NCI-H345 (cell line): ENCODE measurements at regions not wholly inside any gene's neighbourhood (a gene's known extent, or its start where the extent isn't known, plus 50 kb on each side); places are given as distances from the start of the nearest gene placed in this dataset.

Source experiments
- DNase-seq: peaks from one replicate; lab custom pipeline; 2025; lab: John Stamatoyannopoulos, UW

DNA sequence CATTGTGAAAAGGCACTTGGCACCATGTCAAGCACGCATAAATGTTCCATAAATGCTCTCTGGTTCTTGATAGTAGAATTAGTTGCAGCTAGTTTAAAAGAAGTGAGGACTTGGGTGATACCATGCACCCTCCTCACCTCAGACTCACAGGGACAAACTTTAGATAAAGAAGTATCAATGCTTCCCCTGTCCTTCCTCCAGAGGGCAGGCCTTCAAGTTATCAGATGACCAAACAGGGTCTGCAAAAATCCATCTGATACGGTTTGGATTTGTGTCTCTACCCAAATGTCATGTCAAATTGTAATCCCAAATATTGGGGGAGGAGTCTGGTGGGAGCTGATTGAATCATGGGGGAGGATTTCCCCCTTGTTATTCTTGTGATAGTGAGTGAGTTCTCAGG is 54.1 kb downstream of the C1QL2 start:
- DNase-seq: no peak

DNA sequence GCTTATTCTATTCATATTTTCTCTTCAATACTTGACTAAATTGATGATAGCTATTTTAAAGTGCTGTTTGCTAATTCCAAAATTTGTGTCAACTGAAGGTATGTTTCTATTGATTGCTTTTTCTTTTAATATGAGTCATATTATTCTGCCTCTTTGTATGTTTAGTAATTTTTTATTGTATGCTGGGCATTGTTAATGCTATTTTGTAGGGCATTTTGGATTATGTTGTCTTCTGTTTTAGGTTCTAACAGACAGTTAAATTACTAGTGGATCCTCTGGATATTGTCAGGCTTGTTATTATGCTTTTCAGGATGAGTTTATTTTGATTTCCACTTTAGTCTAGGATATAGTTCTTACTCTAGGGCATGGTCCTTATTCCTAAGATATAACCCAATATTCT is 55.6 kb downstream of the C1QL2 start:
- DNase-seq: no peak

DNA sequence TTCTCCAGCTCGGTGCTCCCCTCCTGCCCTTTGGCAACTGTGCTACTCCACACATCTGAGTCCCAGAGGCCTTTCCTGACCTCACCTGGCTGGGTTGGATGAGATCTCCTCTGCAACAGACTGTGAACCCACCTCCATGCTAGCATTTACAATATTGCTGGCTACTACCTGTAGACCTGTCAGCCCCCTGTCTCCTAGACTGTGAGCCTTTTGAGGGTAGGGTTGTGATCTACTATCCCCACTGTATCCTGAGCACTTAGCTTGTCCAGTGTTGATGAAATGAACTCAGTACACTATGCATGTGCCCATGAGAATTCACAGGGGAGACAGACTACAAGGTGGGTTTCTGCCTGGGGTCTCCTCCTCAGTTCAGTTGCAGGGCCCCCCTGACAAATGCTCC is 70.1 kb downstream of the C1QL2 start:
- DNase-seq: no peak

DNA sequence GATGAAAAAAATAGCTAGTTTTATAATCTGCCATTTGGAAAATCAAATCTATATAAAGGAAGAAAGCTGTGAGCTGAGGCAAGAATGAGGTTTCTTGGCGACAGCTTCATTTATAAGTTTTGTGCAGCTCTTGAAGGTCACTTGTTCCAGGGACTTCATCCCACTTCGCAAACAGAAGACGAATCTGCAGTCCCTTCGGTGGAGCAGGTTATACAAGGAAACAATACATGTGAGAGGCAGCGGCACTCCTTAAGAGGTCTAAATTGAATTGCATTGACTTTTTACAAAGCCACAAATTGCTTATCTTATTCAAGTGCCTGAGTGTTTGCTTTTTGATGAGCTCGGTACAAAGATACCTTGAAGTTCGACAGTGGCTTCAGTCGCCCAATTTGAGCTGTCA is 72.2 kb downstream of the C1QL2 start:
- no peak for DNase-seq

DNA sequence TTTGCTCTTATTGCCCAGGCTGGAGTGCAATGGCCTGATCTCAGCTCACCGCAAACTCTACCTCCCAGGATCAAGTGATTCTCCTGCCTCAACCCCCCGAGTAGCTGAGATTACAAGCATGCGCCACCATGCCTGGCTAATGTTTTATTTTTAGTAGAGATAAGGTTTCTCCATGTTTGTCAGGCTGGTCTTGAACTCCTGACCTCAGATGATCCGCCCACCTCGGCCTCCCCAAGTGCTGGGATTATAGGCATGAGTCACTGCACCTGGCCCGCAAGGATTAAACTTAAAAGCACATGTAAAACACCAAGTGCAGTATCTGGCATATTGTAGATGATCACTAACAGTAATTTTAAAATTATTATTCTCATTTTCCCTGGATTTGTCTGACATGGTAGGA is 72.9 kb downstream of the C1QL2 start:
- DNase-seq: no peak

DNA sequence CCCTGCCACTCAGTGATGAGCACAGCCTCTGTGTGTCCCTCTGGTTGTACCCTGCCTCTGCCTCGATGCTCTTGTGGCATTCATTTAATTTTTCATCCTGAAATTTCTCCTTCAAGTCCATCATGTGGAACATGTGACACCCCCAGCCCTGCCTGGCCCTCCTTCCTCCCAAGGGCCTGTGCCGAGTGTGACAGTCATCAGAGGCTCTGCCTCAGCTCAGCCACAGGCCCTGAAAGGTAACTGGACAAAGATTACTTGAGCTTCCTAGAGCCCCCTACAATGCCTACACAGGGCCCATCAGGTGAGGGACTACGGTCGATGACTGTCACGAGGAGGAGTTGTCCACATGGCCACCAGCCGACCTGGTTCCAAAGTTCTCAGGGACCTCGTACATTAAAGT is 75.1 kb downstream of the C1QL2 start:
- no peak for DNase-seq

DNA sequence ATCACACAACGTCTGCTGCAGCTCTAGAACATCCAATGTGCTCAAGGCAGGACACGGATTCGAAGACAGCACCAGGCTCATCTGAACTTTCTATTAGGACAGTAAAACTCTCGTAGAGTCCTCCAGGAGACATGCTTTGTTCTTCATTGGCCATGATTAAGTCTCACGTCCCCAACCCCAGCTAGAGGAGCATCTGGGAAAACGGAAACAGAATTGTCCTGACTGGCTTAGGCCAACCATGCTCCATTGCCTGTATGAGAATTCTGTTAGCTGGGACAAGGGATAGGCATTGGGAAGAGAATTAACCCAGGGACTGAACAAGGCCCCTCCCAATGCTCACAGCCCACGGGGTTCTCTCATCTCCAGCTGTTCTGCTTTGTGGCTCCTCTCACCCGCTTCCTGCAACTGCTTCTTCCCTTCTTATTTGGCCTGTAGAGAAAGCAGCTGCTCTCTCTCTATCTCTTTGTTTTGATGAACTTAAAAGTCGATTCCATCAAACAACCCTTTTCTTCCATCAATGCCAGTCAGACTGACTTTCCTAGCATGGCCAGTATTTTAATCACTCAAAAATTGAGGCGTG is 75.6 kb downstream of the C1QL2 start:
- DNase-seq: no peak

DNA sequence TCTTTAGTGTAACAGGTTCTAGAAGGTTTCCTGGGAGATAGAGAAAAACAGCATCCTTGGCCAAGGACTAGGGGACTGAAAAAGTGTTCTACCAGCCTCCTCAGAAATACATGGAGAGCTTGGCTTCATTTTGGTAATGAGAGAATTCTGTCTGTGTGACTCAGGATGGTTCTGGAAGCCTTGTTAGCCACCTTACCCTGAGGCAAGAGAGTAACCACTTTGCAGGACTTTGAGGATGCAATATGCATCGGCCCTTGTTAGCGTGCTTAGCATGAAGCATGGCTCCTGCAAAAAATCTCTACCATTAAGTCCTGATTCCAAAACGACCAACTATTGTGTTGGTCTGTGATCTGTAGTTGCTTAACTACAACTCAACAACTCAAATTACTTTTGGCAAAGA is 79.8 kb downstream of the C1QL2 start:
- DNase-seq: no peak

DNA sequence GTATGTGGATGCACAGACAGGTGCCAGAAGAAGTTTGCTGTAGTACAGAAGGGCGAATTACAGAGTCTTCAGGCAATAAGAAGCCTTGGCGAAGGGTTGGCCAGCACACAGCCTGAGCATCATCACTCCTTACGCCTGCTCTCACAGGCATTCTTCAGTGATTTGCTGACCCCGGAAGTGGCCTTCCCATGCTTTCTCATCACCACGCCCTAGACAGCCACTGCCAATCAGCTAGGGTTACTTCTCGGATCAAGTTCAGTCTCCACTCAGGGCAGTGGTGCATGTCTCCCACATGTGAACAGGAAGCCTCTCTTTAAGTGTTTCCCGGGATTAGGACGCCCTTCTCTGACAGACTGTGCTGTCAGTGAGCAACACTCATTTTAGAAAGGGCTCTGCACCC is 81.8 kb downstream of the C1QL2 start:
- DNase-seq: no peak

DNA sequence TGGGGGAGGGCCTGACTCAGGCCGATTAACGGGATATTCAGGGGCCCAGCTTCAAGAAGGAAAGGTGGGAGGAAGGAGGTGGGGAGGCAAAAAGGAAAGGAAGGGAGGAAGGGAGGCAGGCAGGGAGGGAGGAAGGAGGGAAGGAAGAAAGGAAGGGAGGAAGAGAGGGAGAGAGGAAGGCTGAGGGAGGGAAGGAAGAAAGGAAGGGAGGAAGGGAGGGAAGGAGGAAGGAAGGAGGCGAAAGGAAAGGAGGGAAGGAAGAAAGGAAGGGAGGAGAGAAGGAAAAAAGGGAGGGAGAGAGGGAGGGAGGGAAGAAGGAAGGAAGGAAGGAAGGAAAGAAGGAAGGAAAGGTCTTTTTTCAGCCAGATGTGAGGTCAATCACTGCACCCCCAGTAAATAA is 85.3 kb downstream of the C1QL2 start:
- no peak for DNase-seq

DNA sequence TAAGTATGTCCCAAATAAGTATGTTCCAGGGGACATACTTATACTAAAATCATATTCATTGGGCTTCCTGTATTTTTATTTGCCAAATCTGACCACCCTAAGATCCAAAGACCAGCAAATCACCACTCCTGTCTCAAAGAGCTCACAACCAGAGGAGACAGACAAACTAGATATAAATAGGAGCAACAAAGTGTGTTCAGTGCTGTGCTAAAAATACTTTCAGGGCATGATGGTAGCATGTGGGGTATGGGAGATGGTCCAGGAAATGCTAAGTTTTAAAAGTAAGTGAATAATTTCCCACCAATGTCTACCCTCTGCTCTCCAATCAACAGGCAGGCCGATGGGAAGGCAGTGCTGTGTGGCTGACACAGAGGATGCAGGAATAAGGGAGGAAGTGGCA is 87.1 kb downstream of the C1QL2 start:
- no peak for DNase-seq

DNA sequence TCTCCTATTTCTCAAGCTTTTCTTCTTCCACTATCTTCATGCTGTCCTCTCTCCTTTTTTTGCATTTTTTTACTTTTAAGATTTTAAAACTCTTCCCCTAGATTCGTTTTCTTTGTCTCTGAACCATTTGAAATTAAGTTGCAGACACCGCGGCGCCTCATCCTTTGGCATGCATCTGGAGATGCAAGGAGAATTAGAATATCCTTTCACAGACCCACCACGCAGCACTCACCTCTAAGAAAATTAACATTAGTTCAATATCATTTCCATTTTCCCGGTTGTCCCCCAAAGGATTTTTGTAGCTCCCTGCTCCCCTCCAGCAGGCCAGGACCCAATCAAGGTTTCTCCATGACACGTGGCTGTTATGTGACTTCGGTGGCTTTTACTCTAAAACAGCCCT is 88.8 kb downstream of the C1QL2 start:
- DNase-seq: no peak

DNA sequence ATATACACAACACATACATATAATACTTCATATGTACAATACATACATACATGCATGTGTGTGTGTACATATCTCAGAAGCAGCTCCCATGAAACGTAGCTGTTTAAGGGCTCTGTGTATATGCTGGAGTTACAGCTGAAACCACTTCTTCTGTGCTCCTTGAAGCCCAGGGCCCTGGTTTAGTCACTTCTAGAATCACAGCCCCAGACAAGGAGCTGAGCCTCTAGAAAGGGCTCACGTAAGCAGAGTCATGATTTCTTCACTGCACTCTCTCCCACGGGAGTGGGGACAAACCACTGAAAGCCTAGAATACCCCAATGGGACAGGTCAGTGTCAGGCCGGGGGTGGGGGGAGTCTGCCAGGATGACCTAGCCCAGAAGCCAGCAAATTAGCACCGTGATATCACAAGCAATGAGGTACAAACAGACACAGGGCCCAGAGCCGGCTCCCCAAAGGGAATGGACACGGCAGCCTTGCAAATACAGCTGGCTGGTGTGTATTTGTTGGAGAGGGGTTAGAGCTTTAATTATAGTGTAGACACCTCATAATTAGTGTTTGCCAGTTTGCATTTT is 90.3 kb downstream of the C1QL2 start:
- DNase-seq: no peak

DNA sequence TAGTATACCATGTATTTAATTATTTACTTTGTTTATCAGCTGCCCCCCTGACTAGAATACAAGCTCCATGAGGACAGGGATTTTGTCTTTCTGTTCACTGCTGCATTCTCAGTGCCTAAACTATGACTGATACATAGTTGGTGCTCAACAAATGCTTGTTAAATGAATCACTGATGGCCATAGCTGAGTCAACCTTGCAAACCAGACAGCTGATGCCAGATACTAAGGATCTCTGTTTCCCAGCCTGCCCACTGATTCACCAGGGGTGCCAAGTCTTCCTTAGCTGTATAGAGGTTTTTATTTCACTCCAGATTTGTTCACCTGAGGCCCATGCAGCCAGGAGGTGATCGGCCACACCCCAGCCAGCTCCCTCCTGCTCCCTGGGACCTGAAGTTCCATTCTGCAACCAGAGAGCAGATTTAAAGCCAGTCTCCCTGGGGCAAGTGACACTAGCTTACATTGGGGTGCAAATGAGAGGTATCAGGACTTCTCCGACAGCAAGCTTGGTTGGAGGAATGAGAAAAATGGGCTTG is 92.2 kb downstream of the C1QL2 start:
- DNase-seq: no peak

DNA sequence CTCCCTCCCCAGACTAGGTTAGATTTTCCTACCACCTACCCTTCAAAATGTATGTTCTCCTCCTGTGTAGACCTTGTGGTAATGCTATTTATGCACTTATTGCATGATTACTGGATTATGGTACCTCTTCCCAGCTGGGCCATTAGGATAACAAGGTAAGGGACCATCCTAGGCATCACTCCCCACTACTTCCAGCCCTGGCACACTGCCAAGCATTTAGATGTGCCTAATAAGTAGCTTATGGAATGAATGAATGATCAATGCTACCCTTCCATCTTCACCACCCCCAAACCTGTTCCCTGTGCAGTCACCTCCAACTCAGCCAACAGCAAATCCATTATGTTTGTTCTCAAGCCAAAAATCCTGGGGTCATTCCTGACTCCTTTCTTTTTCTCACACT is 93.4 kb downstream of the C1QL2 start:
- no peak for DNase-seq

DNA sequence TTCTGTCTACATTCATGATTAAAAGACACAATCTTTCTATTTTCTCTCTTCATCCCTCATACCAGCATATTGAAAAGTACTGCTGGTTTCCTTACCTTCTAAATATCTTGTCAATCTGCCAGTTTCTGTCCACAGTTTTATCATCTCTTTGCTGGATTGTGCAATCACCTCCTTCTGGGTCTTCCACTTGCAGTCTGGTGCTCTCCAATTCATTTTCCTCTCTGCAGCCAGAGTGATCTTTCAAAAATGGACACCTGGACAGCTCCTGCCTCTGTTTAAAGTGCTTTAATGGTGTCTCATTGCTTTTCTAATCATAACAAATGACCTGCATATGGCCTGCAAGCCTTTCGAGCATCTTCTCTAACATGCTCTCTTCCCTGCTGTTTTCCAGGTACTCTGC is 94.0 kb downstream of the C1QL2 start:
- DNase-seq: no peak

DNA sequence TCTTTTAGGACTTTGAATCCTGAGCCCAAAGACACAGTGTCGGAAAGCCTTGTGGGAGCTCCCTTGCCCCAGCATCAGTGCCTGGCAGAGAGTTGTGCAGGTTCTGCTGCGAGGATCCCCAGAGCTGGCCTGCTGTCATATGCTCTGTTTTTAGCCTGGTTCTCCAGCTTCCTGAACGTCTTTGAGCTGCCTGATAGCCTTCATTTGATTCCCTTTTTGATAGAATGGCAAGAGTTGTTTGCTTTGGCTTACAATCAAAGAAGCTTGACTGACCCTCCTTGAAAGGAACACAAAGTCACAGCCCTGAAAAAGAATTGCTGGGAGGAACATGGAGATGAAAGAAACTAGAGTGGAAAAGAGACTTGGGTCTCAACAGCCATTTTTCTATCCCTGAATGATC is 95.4 kb downstream of the C1QL2 start:
- DNase-seq: no peak

DNA sequence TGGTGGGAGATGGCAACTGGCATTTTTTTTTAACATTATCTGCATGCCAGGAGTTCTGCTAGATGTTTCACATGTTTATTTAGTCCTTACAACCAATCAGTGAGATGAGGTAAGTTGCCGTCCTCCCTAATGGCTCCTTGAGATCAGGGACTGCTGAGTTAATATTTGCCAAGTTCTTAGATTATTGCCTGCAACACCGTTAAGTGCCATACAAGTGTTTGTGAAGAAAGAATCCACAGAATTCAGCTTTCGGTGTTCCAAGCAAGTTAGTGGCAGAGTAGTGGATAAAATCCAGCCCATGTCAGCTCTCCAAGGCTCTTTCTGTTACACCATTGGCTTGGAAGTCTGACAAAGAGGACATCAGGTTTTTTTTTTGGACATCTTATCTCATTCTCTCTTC is 95.9 kb downstream of the C1QL2 start:
- no peak for DNase-seq

DNA sequence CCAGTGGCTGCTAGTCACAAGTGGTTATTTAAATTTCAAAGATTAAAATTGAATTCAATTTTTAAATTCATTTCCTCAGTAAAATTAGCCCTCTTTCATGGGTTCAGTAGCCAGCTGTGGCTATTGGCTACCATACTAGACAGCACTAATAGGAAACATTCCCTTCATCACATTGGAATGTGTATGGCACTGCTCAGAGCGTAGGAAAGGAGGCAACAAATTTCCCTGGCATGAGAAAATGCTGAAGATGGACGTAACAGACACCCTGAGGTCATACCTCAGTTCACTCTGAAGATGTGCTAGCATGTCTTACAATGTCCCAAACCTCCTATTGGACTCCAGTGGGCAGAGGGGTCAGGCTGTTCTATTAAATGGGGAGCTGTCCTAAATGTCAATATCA is 96.4 kb downstream of the C1QL2 start:
- DNase-seq: no peak

DNA sequence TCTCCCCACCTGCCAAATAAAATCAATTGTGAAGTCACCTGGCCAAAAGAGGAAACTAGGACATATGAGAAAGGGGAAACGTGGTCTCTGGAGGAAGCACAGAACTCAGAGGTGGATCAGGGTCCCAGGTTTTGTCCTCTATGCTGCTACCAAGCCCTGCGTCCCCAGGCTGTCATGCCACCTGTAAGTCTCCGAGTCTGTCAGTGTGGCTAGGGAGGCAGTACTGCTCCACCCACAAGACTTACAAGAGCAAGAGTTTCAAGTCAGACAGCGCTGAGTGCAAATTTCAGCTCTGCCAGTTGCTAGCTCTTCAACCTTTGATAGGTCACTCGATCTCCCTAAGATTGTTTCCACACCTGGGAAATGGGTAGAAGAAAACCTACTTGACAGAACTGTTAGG is 98.6 kb downstream of the C1QL2 start:
- DNase-seq: no peak

DNA sequence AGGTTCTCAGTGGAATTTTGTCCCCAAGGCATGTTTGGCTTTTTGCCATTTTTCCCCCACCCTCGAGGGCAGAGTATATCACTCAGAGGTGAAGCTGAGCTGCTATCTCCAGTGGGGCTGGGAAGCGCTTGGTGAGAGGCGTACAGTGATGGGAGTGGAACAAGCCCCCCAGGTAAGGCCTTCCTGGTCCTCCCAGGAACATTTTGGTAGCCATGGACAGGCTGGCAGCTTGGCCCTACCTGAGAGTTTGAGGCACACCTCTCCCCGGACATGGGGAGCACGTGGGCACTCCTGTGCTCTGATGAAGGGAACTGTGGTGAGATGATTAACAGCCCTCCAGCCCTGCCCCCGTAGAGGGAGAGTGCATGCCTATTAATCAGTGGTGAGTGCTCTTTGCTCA is 99.3 kb downstream of the C1QL2 start:
- no peak for DNase-seq

DNA sequence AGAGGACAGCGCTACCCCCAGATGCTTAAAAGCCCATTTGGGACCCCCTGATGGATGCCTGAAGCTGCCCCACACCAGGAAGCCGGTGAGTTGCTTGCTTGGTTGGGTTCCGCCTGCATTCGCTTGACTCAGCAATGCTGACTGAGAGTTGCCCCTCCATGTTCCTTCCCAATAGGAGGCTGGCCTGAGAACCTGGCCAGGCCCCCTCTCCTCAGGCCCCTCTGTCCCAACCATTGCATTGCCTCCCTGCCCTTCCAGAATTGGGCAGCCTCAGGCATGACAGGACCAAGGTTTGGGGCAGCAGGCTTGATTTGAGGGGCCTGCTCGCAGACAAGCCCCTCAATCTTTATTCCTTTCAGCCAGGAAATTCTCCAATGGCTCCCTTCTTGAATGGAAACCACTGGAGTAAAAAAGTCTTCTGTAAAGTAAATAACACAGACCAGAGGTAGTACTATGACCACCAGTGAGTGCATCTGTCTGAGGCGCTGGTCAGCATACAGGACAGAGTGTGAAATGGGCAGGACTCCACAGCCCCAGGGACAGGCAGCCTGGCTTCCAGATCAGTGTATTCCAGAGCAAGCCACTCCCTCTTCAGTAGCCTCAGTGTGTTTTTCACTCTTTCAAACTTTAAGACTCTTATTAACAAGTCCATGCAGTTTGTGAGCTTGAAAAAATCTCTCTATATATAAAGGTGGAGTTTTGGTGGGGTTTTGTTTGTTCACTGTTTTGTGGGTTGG is 104.7 kb downstream of the C1QL2 start:
- DNase-seq: no peak

DNA sequence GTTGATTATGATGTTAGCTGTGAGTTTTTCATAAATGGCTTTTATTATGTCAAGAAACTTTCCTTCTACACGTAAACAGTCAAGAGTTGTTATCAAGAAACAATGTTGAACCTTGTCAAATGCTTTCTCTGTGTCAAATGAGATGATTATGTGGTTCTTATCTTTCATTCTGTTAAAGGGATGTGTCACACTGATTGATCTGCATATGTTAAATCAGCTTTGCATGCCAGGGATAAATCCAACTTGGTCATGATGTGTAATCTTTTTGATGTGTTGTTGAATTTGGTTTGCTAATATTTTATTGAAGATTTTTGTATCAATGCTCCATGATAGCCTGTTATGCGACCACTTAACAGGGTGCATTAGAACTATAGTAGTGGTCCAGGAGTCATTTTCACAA is 107.3 kb downstream of the C1QL2 start:
- no peak for DNase-seq
